ENCODE measurements at regions not wholly inside any gene's neighbourhood (a gene's known extent, or its start where the extent isn't known, plus 50 kb on each side); places are given as distances from the start of the nearest gene placed in this dataset.

- no peaks in the 10 kb centered on the region for H3K79me2 ChIP-seq (ENCODE audit: low read length)
- no peaks in the 10 kb centered on the region for H3K36me3 ChIP-seq (ENCODE audit: insufficient read depth, low read length)
Measured at GRCh38 chr12:109656743-109657142, 56.9 kb upstream of the FAM222A start.

GRCh38 chr12:109663795-109664194 lies 49.8 kb upstream of the FAM222A start:
- DNase-seq = no peak
- H3K79me2 ChIP-seq (ENCODE audit: low read length) = no peaks in the 10 kb centered on the region
- H4K20me1 ChIP-seq (ENCODE audit: insufficient read depth, low read depth, low read length) = no peaks in the 10 kb centered on the region
- no peak overlapping the region for H2AFZ ChIP-seq (ENCODE audit: low read length)
- no peak overlapping the region for H3K9ac ChIP-seq (ENCODE audit: low read length)
- H3K4me3 ChIP-seq (ENCODE audit: low read length) = no peak overlapping the region
- H3K9me3 ChIP-seq (ENCODE audit: low read length) = no peaks in the 10 kb centered on the region
- H3K36me3 ChIP-seq (ENCODE audit: insufficient read depth, low read length) = no peaks in the 10 kb centered on the region
- H3K27me3 ChIP-seq (ENCODE audit: low read length) = no peaks in the 10 kb centered on the region
- no peaks in the 10 kb centered on the region for H3K9me2 ChIP-seq (replicated peaks; ENCODE audit: insufficient read depth, low read length)
- H3K4me2 ChIP-seq (ENCODE audit: low read depth, low read length, poor library complexity, severe bottlenecking) = no peak overlapping the region
- no peak overlapping the region for H3K27ac ChIP-seq (ENCODE audit: low read length)
- no peaks in the 10 kb centered on the region for H3K4me1 ChIP-seq (ENCODE audit: low read length)

More at GRCh38 chr12:109656743-109657142, 56.9 kb upstream of the FAM222A start:
- peak overlapping the region; percentile 41 for H3K4me2 ChIP-seq (ENCODE audit: low read depth, low read length, poor library complexity, severe bottlenecking)
- DNase-seq = peak; percentile 61
- H4K20me1 ChIP-seq (ENCODE audit: insufficient read depth, low read depth, low read length) = no peaks in the 10 kb centered on the region
- H3K9ac ChIP-seq (ENCODE audit: low read length) = peak overlapping the region; percentile 19
- H3K4me3 ChIP-seq (ENCODE audit: low read length) = peak overlapping the region; percentile 37; the same call in 1 of the 2 replicates
- no peaks in the 10 kb centered on the region; the same call in 1 of the 2 replicates for H3K27me3 ChIP-seq (ENCODE audit: low read length)
- no peaks in the 10 kb centered on the region for H3K9me3 ChIP-seq (ENCODE audit: low read length)
- H3K4me1 ChIP-seq (ENCODE audit: low read length) = peaks cover 25% of the 10 kb centered on the region
- H3K9me2 ChIP-seq (replicated peaks; ENCODE audit: insufficient read depth, low read length) = no peaks in the 10 kb centered on the region
- no peak overlapping the region for H2AFZ ChIP-seq (ENCODE audit: low read length)
- peak overlapping the region; percentile 67 for H3K27ac ChIP-seq (ENCODE audit: low read length)

All from Karpas-422 (cell line).